NCI-H128 (cell line): ENCODE measurements at regions not wholly inside any gene's neighbourhood (a gene's known extent, or its start where the extent isn't known, plus 50 kb on each side); places are given as distances from the start of the nearest gene placed in this dataset.
"Not testable (repeated sequence)": the region's sequence is repeated elsewhere in the genome, so short reads cannot be mapped to it uniquely, and the experiment has no call there.

Source experiments
- DNase-seq: peaks from one replicate; lab custom pipeline; 2025; ENCODE audit not compliant: unreplicated experiment; lab: John Stamatoyannopoulos, UW

DNA sequence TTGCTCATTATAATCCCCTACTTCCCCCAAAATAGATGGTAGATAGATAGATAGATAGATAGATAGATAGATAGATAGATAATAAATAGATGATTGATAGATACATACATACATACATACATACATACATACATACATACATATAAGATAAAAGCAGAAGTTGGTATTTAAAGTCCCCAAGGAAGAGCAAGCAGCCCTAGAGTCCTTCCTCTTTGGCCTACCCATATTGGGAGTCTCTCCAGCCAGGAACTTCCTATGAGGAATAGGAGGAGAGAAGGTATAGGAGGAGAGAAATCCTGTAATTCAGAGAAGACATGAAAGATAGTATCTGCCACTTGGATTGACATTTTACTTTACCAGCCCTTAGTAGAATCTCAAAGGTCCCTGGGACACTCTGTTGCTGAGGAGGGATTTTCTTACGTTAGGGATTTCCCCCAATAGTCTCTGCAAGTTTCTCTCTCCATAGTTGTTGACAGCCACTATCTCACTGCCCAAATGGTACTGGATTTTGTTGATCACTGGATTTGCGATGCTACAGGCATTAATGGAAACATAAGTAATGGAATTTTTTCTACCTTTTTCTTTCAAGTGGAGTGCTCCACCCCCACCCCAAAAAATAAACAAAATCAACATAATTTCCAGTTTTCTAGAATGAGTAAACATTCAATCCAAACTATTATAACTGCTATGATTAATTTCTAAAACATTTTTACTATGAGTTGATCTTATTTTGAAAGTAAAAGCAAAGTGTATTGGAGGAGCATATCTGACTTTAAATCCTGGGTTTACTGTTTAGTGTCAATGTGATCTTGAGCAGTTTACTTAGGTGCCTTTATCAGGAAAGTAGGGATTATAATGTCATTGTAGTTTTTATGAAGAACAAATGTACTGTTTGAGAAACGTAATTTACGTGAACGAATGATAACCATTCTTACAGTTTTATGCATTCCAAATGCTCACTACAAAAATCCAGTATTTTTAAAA lies 93.2 kb upstream of the TNFSF4 start:
- no peak for DNase-seq

DNA sequence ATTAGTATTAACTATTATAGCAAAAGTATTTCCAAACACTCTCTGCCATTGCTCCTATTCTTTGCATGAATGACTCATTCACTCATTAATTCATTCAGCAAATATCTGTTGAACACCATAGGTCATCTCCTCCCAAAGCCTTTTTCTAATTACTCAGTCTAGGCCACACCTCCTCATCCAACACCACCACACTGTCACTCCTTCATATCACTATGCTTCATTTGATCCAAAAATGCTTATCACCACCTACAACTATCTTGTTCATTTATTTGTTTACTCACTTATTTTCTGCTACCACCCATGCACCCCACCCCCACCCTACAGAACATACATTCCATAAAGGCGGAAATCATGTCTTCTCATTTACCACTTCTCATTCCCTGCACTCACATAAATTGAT lies 94.4 kb upstream of the TNFSF4 start:
- no peak for DNase-seq

DNA sequence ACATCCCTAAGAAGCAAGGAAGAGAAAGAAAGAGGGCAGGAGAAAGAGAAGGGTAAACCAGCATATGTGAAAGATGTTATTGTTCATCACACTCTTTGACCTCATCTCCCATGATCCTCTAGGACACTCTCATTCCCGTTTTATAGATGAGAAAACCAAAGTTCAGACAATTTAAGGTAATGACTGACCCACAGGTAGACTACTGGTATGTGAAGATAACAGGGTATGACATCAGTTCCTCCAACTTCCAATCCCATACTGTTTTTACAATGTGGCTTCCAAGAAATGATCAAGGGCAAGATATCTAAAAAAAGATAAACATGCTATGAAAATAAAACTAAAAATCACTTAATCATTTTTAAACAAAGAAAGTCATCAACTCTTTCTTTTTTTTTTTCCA lies 95.2 kb upstream of the TNFSF4 start:
- DNase-seq: no peak

DNA sequence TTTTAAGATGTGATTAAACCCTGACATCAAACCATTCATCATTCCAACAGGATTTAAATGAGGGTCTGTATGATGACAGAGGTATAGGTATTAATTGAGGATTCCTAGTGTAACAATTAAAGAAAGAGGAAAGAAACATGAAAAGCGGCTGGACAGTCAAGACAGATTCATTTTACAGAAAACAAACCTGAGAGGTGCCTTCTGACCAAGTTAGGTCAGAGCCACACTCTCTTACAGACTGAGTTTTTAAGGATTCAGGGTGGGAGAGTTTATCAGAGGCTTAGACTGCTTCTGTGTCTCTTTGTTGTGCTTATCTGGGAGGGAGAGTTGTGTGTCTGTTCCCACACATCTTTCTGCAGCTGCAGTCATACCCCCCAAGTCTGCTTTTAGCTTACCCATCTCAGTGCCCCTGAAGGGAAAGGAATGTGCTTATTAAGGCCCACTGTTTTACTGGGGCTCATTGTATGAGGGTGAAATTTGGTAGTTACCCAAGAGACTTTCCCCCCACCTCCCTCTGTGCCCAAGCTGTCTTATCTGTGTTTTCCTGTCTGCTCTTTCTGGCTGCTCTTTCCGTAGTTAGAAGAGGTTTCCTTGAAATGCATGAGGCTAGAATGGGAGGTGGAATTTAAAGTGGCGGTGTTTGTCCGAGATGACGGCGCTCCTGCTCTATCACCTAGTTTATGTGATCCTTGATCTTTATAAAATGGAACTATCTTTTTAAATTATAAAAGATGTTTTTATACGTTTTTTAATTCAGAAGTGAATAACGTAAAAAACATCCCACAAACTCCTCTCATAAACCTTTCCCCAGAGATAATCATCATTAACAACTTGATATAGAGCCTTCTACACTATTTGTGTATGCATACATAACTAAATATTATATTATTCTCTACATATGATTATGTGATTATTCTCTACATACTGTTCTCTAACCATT lies 96.0 kb upstream of the TNFSF4 start:
- DNase-seq: no peak

- no peak for DNase-seq
These were observed 96.9 kb upstream of the TNFSF4 start for GRCh38 chr1:173303984-173304383.

- DNase-seq: no peak
These were observed 97.5 kb upstream of the TNFSF4 start for GRCh38 chr1:173304529-173305227.

DNA sequence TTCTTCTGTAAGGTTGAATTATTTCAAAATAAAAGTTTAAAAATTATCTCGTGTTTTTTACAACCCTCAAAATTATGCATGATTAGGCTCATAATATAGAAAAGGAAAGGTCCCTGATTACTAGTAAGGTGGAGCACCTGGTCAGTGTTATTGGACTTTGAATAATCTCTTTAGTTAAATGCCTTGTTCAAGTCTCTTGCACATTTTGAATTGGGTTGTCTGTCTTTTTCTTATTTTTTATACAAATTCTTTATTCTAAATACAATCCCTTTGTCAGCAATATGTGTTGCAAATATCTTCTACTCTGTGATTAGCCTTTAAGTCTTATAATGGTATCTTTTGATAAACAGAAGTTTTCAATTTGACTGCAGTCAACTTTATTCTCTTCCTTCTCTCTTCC lies 100.7 kb upstream of the TNFSF4 start:
- DNase-seq: no peak

DNA sequence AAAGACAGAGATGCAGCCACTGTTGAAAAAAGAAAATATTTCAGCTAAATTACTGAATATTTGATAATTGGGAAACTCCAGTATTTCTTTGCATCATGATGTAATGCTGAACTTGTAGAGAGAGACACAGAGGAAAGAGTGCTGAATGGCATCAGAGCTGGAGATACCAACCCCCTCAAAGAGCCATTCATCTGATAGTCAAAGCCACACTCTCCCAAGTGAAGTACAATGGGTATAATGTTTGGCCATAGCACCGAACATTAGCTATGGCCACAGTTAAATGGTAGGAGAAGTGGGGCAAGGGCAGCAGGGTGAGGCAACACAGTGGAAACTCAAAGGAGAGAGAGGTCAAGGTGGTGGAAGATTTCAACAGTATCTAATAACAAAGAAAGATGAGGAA lies 107.5 kb upstream of the TNFSF4 start:
- DNase-seq: no peak

DNA sequence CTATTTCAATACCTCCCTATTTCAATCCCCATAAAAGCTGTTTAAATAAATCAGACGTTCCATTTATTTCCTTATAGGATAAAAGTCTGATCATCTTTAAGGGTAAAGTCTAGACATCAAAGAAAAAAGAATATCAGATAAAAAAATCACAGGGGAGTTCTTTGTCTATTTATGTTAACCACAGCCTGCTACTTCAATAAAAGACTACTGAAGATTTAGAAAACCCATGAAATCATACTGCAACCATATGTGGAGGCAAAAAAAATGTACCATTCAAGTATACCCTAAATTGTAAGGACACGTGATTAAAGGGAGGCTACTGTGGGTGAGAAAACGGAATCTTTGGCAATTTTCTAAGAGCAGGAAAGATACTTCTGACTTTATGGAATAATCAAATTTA lies 108.2 kb upstream of the TNFSF4 start:
- DNase-seq: no peak

- no peak for DNase-seq
These were observed 111.7 kb upstream of the TNFSF4 start for GRCh38 chr1:173318788-173319187.

GRCh38 chr1:173324352-173324751 lies 117.2 kb upstream of the TNFSF4 start:
- not testable (repeated sequence) for DNase-seq

DNA sequence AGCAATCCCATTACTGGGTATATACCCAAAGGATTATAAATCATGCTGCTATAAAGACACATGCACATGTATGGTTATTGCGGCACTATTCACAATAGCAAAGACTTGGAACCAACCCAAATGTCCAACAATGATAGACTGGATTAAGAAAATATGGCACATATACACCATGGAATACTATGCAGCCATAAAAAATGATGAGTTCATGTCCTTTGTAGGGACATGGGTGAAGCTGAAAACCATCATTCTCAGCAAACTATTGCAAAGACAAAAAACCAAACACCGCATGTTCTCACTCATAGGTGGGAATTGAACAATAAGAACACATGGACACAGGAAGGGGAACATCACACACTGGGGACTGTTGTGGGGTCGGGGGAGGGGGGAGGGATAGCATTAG lies 120.9 kb upstream of the TNFSF4 start:
- DNase-seq: not testable (repeated sequence)

GRCh38 chr1:173328961-173329360 lies 121.8 kb upstream of the TNFSF4 start:
- no peak for DNase-seq

DNA sequence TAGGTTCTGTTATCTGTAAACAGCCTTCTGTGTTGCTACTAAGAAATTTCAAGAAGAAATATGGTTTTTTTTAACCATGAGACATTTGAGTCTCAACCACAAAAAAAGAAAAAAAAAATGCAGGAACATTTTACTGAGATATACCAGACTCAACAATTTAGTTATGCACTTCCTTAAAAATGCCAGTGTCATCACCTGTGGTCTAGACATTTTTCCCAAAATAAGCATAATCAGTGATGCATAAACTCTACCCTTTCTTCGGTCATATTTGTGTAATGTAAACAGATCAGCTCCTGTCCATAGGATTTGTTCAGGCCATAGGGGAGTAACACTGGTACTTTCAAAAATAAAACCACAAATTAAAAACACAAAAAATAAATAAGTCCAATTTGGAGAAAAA lies 122.6 kb upstream of the TNFSF4 start:
- no peak for DNase-seq

GRCh38 chr1:173330149-173330951 lies 123.2 kb upstream of the TNFSF4 start:
- DNase-seq: no peak

DNA sequence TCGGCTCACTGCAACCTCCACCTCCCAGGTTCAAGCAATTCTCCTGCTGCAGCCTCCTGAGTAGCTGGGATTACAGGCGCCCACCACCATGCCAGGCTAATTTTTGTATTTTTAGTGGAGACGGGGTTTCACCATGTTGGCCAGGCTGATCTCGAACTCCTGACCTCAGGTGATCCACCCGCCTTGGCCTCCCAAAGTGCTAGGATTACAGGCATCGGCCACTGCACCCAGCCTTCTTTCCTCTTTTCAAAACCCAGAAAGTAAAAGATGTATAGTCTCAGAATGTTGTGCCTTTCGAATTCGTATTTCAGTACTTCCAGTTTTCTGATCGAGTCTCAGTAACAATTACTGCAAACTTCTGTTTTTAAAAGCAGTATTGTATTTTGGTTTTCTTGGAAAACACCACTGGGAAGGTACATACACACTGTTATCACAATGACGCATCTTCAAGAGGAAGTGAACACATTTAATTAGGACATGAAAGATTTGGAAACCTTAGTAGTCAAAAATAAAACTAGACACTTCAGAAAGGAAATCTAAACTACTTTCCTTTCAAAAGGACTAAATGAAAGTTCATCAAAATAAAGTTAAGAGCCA lies 123.9 kb upstream of the TNFSF4 start:
- not testable (repeated sequence) for DNase-seq

- no peak for DNase-seq
These were observed 124.9 kb upstream of the TNFSF4 start for GRCh38 chr1:173332026-173332425.

GRCh38 chr1:173333581-173333980 lies 126.5 kb upstream of the TNFSF4 start:
- DNase-seq: no peak

- DNase-seq: no peak
These were observed 130.0 kb upstream of the TNFSF4 start for GRCh38 chr1:173337126-173337525.

- no peak for DNase-seq
These were observed 134.2 kb upstream of the TNFSF4 start for GRCh38 chr1:173341307-173341706.
